ENCODE measurements at regions not wholly inside any gene's neighbourhood (a gene's known extent, or its start where the extent isn't known, plus 50 kb on each side); places are given as distances from the start of the nearest gene placed in this dataset.

DNA sequence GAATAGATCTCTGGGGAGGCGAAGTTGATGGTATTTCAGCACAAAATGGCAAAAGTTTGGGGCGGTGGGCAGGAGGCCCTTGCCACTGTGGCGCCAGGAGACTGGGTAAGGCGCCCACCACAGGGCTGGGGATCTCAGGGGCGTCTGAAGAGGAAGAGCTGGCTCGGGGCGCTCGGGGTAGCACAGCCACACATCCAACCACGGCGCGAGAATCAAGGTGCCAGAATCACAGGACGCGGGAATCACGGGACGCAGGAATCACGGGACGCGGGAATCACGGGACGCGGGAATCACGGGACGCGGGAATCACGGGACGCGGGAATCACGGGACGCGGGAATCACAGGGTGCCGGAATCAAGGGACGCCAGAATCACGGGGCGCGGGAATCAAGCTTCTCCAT is 174.4 kb downstream of the TMEM18 start (continued):
- TF ChIP-seq CBX8 (IDR thresholded peaks at IDR 0.05; ENCODE audit: borderline replicate concordance, low read depth, low read length) (no peak), TCF12 (IDR thresholded peaks at IDR 0.05; ENCODE audit: low read depth, low read length) (no peak), CREB1 (IDR thresholded peaks at IDR 0.05) (no peak), RNF2 (IDR thresholded peaks at IDR 0.05; ENCODE audit: borderline replicate concordance, low read depth, low read length, missing control alignments, poor library complexity, severe bottlenecking) (no peak), SIX5 (IDR thresholded peaks at IDR 0.05; ENCODE audit: low read depth, low read length) (no peak)
